Nephron (organoid): ENCODE measurements at regions not wholly inside any gene's neighbourhood (a gene's known extent, or its start where the extent isn't known, plus 50 kb on each side); places are given as distances from the start of the nearest gene placed in this dataset.
A peak's percentile ranks its signal among the peaks of the same experiment; 100 is the strongest.

Experiments used
- H3K27ac Mint-ChIP-seq, 3 experiments: 2 replicates each; pipeline ENCODE4 v1.8.0; 2020; ENCODE audit warnings: mixed read lengths in 3 of 3, mild to moderate bottlenecking in 2 of 3, moderate library complexity in 1 of 3
- H3K27me3 Mint-ChIP-seq: 2 replicates; pipeline ENCODE4 v1.8.0; 2021; ENCODE audit warnings: low read depth, mild to moderate bottlenecking, moderate library complexity, mixed read lengths
- H3K36me3 Mint-ChIP-seq: 2 replicates; pipeline ENCODE4 v1.8.0; 2020; ENCODE audit warnings: low read depth, mixed read lengths
- H3K4me1 Mint-ChIP-seq: 2 replicates; pipeline ENCODE4 v1.8.0; 2020; ENCODE audit warnings: mixed read lengths
- H3K4me3 Mint-ChIP-seq, 3 experiments: 2 replicates each; pipeline ENCODE4 v1.8.0; 2020; ENCODE audit warnings: mild to moderate bottlenecking in 3 of 3, mixed read lengths in 3 of 3, moderate library complexity in 2 of 3
- H3K9me3 Mint-ChIP-seq: 2 replicates; pipeline ENCODE4 v1.8.0; 2020; ENCODE audit warnings: mixed read lengths
- CTCF ChIP-seq, 3 experiments: fragments of 200-600 bp; sonication (generic); IDR thresholded peaks; one replicate each; pipeline ENCODE4 v1.5.0; 2021; ENCODE audit warnings: antibody characterized with exemption in 3 of 3; ENCODE audit not compliant: unreplicated experiment in 3 of 3

GRCh38 chr3:72414481-72415016 is 433.7 kb downstream of the SHQ1 start:
- H3K4me3 Mint-ChIP-seq, result no peak overlapping the region
- peaks cover 28% of the 10 kb centered on the region for H3K4me1 Mint-ChIP-seq
- H3K9me3 Mint-ChIP-seq, result peaks cover 9% of the 10 kb centered on the region
- TF ChIP-seq CTCF (IDR thresholded peaks at IDR 0.05; ENCODE audit: unreplicated experiment in 3 of 3), result no peak
- no peak overlapping the region for H3K27ac Mint-ChIP-seq
- peaks cover 20% of the 10 kb centered on the region for H3K36me3 Mint-ChIP-seq
- H3K27me3 Mint-ChIP-seq, result no peaks in the 10 kb centered on the region

DNA sequence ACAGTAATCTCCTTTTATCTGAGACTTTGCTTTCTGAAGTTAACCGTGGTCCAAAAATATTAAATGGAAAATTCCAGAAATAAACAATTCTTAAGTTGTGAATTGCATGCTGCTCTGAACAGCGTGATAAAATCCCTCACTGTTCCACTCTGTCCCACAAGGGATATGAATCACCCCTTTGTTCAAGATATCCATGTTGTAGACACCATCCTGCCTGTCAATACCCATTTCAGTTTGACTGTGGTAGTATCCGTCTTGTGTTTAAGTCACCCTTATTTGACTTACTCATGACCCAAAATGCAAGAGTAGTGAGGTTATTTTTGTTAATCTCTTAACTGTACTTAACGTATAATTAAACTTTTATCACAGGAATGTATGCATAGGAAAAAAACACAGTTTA is 435.0 kb downstream of the SHQ1 start:
- Mint-ChIP-seq H3K9me3 (no peaks in the 10 kb centered on the region), H3K4me1 (peaks cover 39% of the 10 kb centered on the region), H3K4me3 (no peak overlapping the region), H3K27ac (no peak overlapping the region), H3K27me3 (no peaks in the 10 kb centered on the region), H3K36me3 (peaks cover 9% of the 10 kb centered on the region)
- TF ChIP-seq CTCF (IDR thresholded peaks at IDR 0.05; ENCODE audit: unreplicated experiment in 3 of 3), result no peak

DNA sequence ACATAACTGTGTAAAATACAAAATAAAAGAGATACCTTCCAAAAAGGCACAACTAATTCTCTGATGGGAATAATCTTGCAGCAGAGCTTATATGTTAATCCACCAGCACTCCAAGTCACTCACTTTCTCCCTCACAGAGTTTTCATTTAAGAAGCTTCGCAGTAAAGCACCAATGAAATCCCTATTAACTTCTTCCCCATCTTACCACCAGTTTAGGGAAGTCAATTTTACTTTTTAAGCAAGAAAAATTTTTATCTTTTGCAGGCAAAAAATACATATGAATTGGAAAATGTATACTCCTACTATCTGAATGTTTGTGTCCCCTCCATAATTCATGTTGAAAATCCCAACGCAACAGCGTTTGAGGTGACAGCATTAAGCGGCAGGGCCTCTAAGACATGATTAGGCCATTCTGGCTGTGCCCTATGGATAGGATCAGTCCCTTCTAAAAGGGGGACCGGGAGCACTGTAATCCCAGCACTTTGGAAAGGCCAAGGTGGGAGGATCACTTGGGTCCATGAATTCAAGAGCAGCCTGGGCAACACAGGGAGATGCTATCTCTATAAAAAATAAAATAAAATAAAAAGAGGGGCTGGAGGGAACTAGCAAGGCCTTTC is 435.8 kb downstream of the SHQ1 start:
- TF ChIP-seq CTCF (IDR thresholded peaks at IDR 0.05; ENCODE audit: unreplicated experiment in 3 of 3), result no peak
- H3K27me3 Mint-ChIP-seq, result no peaks in the 10 kb centered on the region
- peaks cover 9% of the 10 kb centered on the region for H3K36me3 Mint-ChIP-seq
- H3K27ac Mint-ChIP-seq, result peak overlapping the region in 1 of 3 experiments; percentile 14
- H3K9me3 Mint-ChIP-seq, result no peaks in the 10 kb centered on the region
- H3K4me1 Mint-ChIP-seq, result peaks cover 44% of the 10 kb centered on the region
- no peak overlapping the region for H3K4me3 Mint-ChIP-seq

GRCh38 chr3:72411843-72412242 is 436.4 kb downstream of the SHQ1 start:
- TF ChIP-seq CTCF (IDR thresholded peaks at IDR 0.05; ENCODE audit: unreplicated experiment in 3 of 3), result no peak
- H3K36me3 Mint-ChIP-seq, result peaks cover 9% of the 10 kb centered on the region
- H3K4me3 Mint-ChIP-seq, result no peak overlapping the region
- no peak overlapping the region for H3K27ac Mint-ChIP-seq
- no peaks in the 10 kb centered on the region for H3K9me3 Mint-ChIP-seq
- H3K4me1 Mint-ChIP-seq, result peaks cover 50% of the 10 kb centered on the region
- no peaks in the 10 kb centered on the region for H3K27me3 Mint-ChIP-seq

DNA sequence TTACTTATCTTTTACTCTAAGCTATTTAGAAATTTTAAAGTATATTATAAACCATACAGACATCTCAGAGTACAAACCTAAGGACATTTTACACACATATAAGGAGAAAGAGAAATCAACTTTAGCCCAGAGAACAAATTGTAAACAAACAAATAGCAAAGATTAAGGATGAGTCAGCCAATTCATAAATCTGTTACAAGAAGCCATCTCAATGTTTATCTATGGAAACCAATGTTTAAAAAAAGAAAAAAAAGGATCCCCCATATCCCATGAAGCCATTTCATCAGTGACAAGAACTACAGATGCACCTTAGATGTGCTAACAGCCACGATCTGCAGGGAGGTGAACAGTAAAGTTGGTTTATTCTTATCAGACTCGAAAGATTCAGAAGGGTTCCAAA is 437.1 kb downstream of the SHQ1 start:
- Mint-ChIP-seq H3K27ac (no peak overlapping the region), H3K9me3 (no peaks in the 10 kb centered on the region), H3K4me3 (no peak overlapping the region), H3K36me3 (peaks cover 4% of the 10 kb centered on the region), H3K27me3 (no peaks in the 10 kb centered on the region), H3K4me1 (peaks cover 57% of the 10 kb centered on the region)
- TF ChIP-seq CTCF (IDR thresholded peaks at IDR 0.05; ENCODE audit: unreplicated experiment in 3 of 3), result no peak
